ENCODE measurements at regions not wholly inside any gene's neighbourhood (a gene's known extent, or its start where the extent isn't known, plus 50 kb on each side); places are given as distances from the start of the nearest gene placed in this dataset.

GRCh38 chr12:98419795-98420404 is 95.5 kb upstream of the TMPO start:
- TF ChIP-seq CTCF (conservative IDR thresholded peaks at IDR 0.05): no peak
- H3K27ac ChIP-seq: no peak overlapping the region

DNA sequence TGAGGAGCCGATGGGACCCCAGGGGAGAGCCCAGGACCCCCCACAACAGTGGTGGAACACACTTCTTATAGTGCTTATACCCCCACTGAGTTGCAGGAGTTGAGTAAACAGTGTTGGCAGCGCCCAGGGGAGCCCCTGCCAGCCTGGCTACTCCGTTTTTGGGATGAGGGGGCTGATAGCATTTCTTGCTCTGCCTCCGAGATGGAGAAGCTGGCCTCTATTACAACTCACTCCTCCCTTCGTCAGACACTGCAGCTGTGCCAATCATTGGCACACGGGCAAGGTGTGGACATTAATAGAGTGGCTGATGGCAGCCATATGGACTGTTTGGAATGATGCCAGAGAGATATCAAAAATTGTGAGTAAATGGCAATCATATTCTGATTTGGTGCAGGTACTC is 94.9 kb upstream of the TMPO start:
- no peak overlapping the region for H3K27ac ChIP-seq
- TF ChIP-seq CTCF (conservative IDR thresholded peaks at IDR 0.05): no peak

DNA sequence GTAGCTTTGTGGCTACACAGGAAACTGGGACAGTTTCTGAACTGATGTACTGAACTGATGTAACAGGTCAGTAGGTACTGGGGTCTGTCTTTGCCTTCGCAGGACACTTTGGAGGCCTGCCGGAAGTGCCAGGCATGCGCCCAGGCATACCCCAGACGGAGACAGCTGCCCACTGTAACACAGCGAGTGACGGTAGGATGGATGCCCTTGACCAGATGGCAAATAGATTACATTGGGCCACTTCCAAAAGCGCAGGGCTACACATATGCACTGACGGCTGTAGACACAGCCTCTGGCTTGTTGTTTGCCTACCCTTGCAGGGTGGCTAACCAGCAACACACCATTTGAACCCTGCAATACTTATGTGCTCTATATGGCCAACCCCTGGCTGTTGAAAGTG is 94.1 kb upstream of the TMPO start:
- no peak overlapping the region for H3K27ac ChIP-seq
- no peak for TF ChIP-seq CTCF (conservative IDR thresholded peaks at IDR 0.05)

- no peak for TF ChIP-seq CTCF (conservative IDR thresholded peaks at IDR 0.05)
- no peak overlapping the region for H3K27ac ChIP-seq
Observed at GRCh38 chr12:98422359-98422758, 93.0 kb upstream of the TMPO start.

GRCh38 chr12:98422812-98423211 is 92.6 kb upstream of the TMPO start:
- peak; percentile 21 for TF ChIP-seq CTCF (conservative IDR thresholded peaks at IDR 0.05)
- no peak overlapping the region for H3K27ac ChIP-seq

DNA sequence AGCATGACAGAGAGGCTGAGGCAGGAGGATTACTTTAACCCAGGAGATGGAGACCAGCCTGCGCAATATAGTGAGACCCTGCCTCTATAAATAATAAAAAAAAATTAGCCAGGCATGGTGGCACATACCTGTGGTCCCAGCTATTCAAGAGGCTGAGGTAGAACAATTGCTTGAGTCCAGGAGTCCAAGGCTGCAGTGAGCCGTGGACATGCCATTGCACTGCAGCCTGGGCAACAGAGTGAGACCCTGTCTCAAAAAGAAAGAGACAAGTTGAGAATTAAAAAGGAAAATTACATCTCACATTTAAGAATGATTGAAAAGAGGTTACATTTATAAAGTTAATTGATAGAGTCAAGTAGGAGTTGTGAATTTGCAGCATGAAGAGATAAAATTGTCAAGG is 91.4 kb upstream of the TMPO start:
- no peak overlapping the region for H3K27ac ChIP-seq
- TF ChIP-seq CTCF (conservative IDR thresholded peaks at IDR 0.05): no peak

GRCh38 chr12:98424726-98425401 is 90.5 kb upstream of the TMPO start:
- H3K27ac ChIP-seq: no peak overlapping the region

More at GRCh38 chr12:98424726-98425401, 90.5 kb upstream of the TMPO start:
- peak; percentile 89 for TF ChIP-seq CTCF (conservative IDR thresholded peaks at IDR 0.05)
